ENCODE measurements at regions not wholly inside any gene's neighbourhood (a gene's known extent, or its start where the extent isn't known, plus 50 kb on each side); places are given as distances from the start of the nearest gene placed in this dataset.

GRCh38 chr20:52793339-52793963 lies 178.7 kb upstream of the TSHZ2 start:
- Histone ChIP-seq H3K9me2 (ENCODE audit: insufficient read depth) (no peaks in the 10 kb centered on the region), H3K4me2 (ENCODE audit: low read length) (no peak overlapping the region), H3K4me3 (replicated peaks in 1 of 2; ENCODE audit: low read depth in 1 of 2, low read length in 2 of 2) (no peak overlapping the region), H3K36me3 (ENCODE audit: control insufficient read depth in 1 of 2, insufficient read depth in 2 of 2, low read length in 2 of 2) (no peaks in the 10 kb centered on the region), H2AFZ (ENCODE audit: low read depth, low read length, poor library complexity, severe bottlenecking) (no peak overlapping the region), H4K20me1 (ENCODE audit: insufficient read depth) (no peaks in the 10 kb centered on the region), H3K4me1 (ENCODE audit: control insufficient read depth in 1 of 2, insufficient read depth in 2 of 2, low read length in 2 of 2) (no peaks in the 10 kb centered on the region), H3K79me2 (ENCODE audit: insufficient read depth, low read length) (no peaks in the 10 kb centered on the region), H3K9ac (ENCODE audit: low read length) (no peak overlapping the region), H3K9me3 (ENCODE audit: control insufficient read depth in 1 of 2, insufficient read depth in 1 of 2, low read depth in 1 of 2, low read length in 2 of 2) (peaks cover 0 to 18% of the 10 kb centered on the region in 2 experiments; a peak in 1 of 4 replicates), H3K27ac (ENCODE audit: low read depth, low read length) (no peak overlapping the region), H3K27me3 (ENCODE audit: insufficient read depth, low read length) (no peaks in the 10 kb centered on the region)
- DNase-seq (ENCODE audit: low read depth, low spot score) (no peak), ATAC-seq (no peak)
- CTCF ChIA-PET, result no interaction called here
- RAD21 ChIA-PET (ENCODE audit: low non-redundant PET in 1 of 2, low total read pairs in 2 of 2, uncharacterized antibody in 2 of 2, unreplicated experiment in 2 of 2), result no interaction called here
- POLR2A ChIA-PET, result no interaction called here
- TF ChIP-seq, protein P1, sequence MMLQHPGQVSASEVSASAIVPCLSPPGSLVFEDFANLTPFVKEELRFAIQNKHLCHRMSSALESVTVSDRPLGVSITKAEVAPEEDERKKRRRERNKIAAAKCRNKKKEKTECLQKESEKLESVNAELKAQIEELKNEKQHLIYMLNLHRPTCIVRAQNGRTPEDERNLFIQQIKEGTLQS (IDR thresholded peaks at IDR 0.05), result no peak
- TF ChIP-seq EZH2 (IDR thresholded peaks at IDR 0.05) (no peak), SIN3A (IDR thresholded peaks at IDR 0.05; ENCODE audit: low read depth) (no peak), MAX (IDR thresholded peaks at IDR 0.05) (no peak), RAD21 (IDR thresholded peaks at IDR 0.05; ENCODE audit: low read depth) (no peak), ELF1 (IDR thresholded peaks at IDR 0.05; ENCODE audit: borderline replicate concordance, low read depth) (no peak), ZFX (IDR thresholded peaks at IDR 0.05) (no peak)
- no TSS peak for BruUV-seq (replicated peaks)
- intact Hi-C loops (cut with micrococcal nuclease), result no loop called here

- H3K27ac ChIP-seq (ENCODE audit: low read depth, low read length), result no peak overlapping the region
- H2AFZ ChIP-seq (ENCODE audit: low read depth, low read length, poor library complexity, severe bottlenecking), result no peak overlapping the region
- no peaks in the 10 kb centered on the region for H3K9me2 ChIP-seq (ENCODE audit: insufficient read depth)
- H3K9me3 ChIP-seq (ENCODE audit: control insufficient read depth in 1 of 2, insufficient read depth in 1 of 2, low read depth in 1 of 2, low read length in 2 of 2), result peaks cover 0 to 13% of the 10 kb centered on the region in 2 experiments; a peak in 1 of 4 replicates
- no peak overlapping the region for H3K4me2 ChIP-seq (ENCODE audit: low read length)
- BruUV-seq (replicated peaks), result no TSS peak
- H3K79me2 ChIP-seq (ENCODE audit: insufficient read depth, low read length), result no peaks in the 10 kb centered on the region
- no peaks in the 10 kb centered on the region for H3K36me3 ChIP-seq (ENCODE audit: control insufficient read depth in 1 of 2, insufficient read depth in 2 of 2, low read length in 2 of 2)
- ATAC-seq (no peak), DNase-seq (ENCODE audit: low read depth, low spot score) (no peak)
- ChIA-PET CTCF (no interaction called here), RAD21 (ENCODE audit: low non-redundant PET in 1 of 2, low total read pairs in 2 of 2, uncharacterized antibody in 2 of 2, unreplicated experiment in 2 of 2) (no interaction called here), POLR2A (no interaction called here)
- no peak for TF ChIP-seq SIN3A (IDR thresholded peaks at IDR 0.05; ENCODE audit: low read depth)
- no peak for TF ChIP-seq EZH2phosphoT487 (IDR thresholded peaks at IDR 0.05; ENCODE audit: borderline replicate concordance)
- TF ChIP-seq, protein P1 (IDR thresholded peaks at IDR 0.05), result no peak
- intact Hi-C loops (cut with micrococcal nuclease), result no loop called here
- H4K20me1 ChIP-seq (ENCODE audit: insufficient read depth), result no peaks in the 10 kb centered on the region
- H3K27me3 ChIP-seq (ENCODE audit: insufficient read depth, low read length), result no peaks in the 10 kb centered on the region
- no peak overlapping the region for H3K9ac ChIP-seq (ENCODE audit: low read length)
- no peaks in the 10 kb centered on the region for H3K4me1 ChIP-seq (ENCODE audit: control insufficient read depth in 1 of 2, insufficient read depth in 2 of 2, low read length in 2 of 2)
- H3K4me3 ChIP-seq (replicated peaks in 1 of 2; ENCODE audit: low read depth in 1 of 2, low read length in 2 of 2), result no peak overlapping the region
Measured at GRCh38 chr20:52791091-52791490, 181.1 kb upstream of the TSHZ2 start.

All from HCT116 (cell line).